ENCODE measurements at regions not wholly inside any gene's neighbourhood (a gene's known extent, or its start where the extent isn't known, plus 50 kb on each side); places are given as distances from the start of the nearest gene placed in this dataset.
A peak's percentile ranks its signal among the peaks of the same experiment; 100 is the strongest.

- no peaks in the 10 kb centered on the region for H3K9me3 ChIP-seq (replicated peaks in 1 of 2; ENCODE audit: control insufficient read depth in 2 of 2, insufficient read depth in 1 of 2, low read depth in 1 of 2, low read length in 2 of 2)
- no peaks in the 10 kb centered on the region for H3K27me3 ChIP-seq (ENCODE audit: control insufficient read depth in 3 of 3, insufficient read depth in 3 of 3, low read depth in 1 of 3, low read length in 3 of 3)
- no peak overlapping the region for H2BK120ac ChIP-seq (ENCODE audit: low read depth, low read length)
- no peak overlapping the region for H4K91ac ChIP-seq (ENCODE audit: low read depth, low read length, poor library complexity)
- no peak overlapping the region for H2BK12ac ChIP-seq (ENCODE audit: low read length)
- H2BK15ac ChIP-seq (ENCODE audit: low read length), result no peak overlapping the region
- no peak overlapping the region for H3K23ac ChIP-seq (ENCODE audit: low read depth, low read length, poor library complexity)
- no peak overlapping the region for H3K14ac ChIP-seq (ENCODE audit: low read length)
- no peak overlapping the region for H2AK5ac ChIP-seq (ENCODE audit: low read depth, low read length)
- no peak for DNase-seq (ENCODE audit: low spot score)
- H3K36me3 ChIP-seq (replicated peaks in 1 of 2; ENCODE audit: control insufficient read depth in 2 of 2, insufficient read depth in 2 of 2, low read length in 2 of 2), result no peaks in the 10 kb centered on the region
- H3K9ac ChIP-seq (ENCODE audit: low read depth, low read length, poor library complexity), result no peak overlapping the region
- no peak overlapping the region for H3K4me3 ChIP-seq (ENCODE audit: low read length in 2 of 2)
- no peak overlapping the region for H4K8ac ChIP-seq (ENCODE audit: low read depth, low read length)
- no peaks in the 10 kb centered on the region for H3K79me1 ChIP-seq (ENCODE audit: low read depth, low read length)
- no peak overlapping the region for H3K4me2 ChIP-seq (ENCODE audit: insufficient read depth, low read length, poor library complexity, severe bottlenecking)
- H3K27ac ChIP-seq (replicated peaks; ENCODE audit: low read length), result no peak overlapping the region
- no peak overlapping the region for H2BK5ac ChIP-seq (ENCODE audit: low read length)
- no peak overlapping the region for H3K18ac ChIP-seq (ENCODE audit: low read length)
- no peak overlapping the region for H2AFZ ChIP-seq (ENCODE audit: low read length)
- H3K4ac ChIP-seq (ENCODE audit: low read length), result no peak overlapping the region
- no CpG with 5 or more reads among the region's 2 CpGs for WGBS, 2 donors (ENCODE audit: extremely low coverage in 2 of 2, insufficient read length in 2 of 2, insufficient replicate concordance in 1 of 2)
- no peaks in the 10 kb centered on the region for H3K4me1 ChIP-seq (ENCODE audit: control insufficient read depth in 2 of 2, insufficient read depth in 1 of 2, low read depth in 1 of 2, low read length in 2 of 2)
Measured at GRCh38 chr7:13433946-13434345, 555.5 kb downstream of the ETV1 start.

- no peaks in the 10 kb centered on the region for H3K9me3 ChIP-seq (replicated peaks in 1 of 2; ENCODE audit: control insufficient read depth in 2 of 2, insufficient read depth in 1 of 2, low read depth in 1 of 2, low read length in 2 of 2)
- H3K4me2 ChIP-seq (ENCODE audit: insufficient read depth, low read length, poor library complexity, severe bottlenecking), result no peak overlapping the region
- no peak overlapping the region for H2AFZ ChIP-seq (ENCODE audit: low read length)
- no peak overlapping the region for H4K91ac ChIP-seq (ENCODE audit: low read depth, low read length, poor library complexity)
- no peak for DNase-seq (ENCODE audit: low spot score)
- H3K4me1 ChIP-seq (ENCODE audit: control insufficient read depth in 2 of 2, insufficient read depth in 1 of 2, low read depth in 1 of 2, low read length in 2 of 2), result no peaks in the 10 kb centered on the region
- no peak overlapping the region for H3K4me3 ChIP-seq (ENCODE audit: low read length in 2 of 2)
- no peak overlapping the region for H2BK5ac ChIP-seq (ENCODE audit: low read length)
- H3K14ac ChIP-seq (ENCODE audit: low read length), result no peak overlapping the region
- H2BK15ac ChIP-seq (ENCODE audit: low read length), result no peak overlapping the region
- H2AK5ac ChIP-seq (ENCODE audit: low read depth, low read length), result no peak overlapping the region
- H3K27ac ChIP-seq (replicated peaks; ENCODE audit: low read length), result no peak overlapping the region
- H3K23ac ChIP-seq (ENCODE audit: low read depth, low read length, poor library complexity), result no peak overlapping the region
- H3K4ac ChIP-seq (ENCODE audit: low read length), result no peak overlapping the region
- no peak overlapping the region for H4K8ac ChIP-seq (ENCODE audit: low read depth, low read length)
- WGBS, 2 donors (ENCODE audit: extremely low coverage in 2 of 2, insufficient read length in 2 of 2, insufficient replicate concordance in 1 of 2), result no CpG with 5 or more reads among the region's 1 CpG
- H3K36me3 ChIP-seq (replicated peaks in 1 of 2; ENCODE audit: control insufficient read depth in 2 of 2, insufficient read depth in 2 of 2, low read length in 2 of 2), result no peaks in the 10 kb centered on the region
- no peaks in the 10 kb centered on the region for H3K79me1 ChIP-seq (ENCODE audit: low read depth, low read length)
- no peaks in the 10 kb centered on the region for H3K27me3 ChIP-seq (ENCODE audit: control insufficient read depth in 3 of 3, insufficient read depth in 3 of 3, low read depth in 1 of 3, low read length in 3 of 3)
- H3K18ac ChIP-seq (ENCODE audit: low read length), result no peak overlapping the region
- no peak overlapping the region for H2BK12ac ChIP-seq (ENCODE audit: low read length)
- H3K9ac ChIP-seq (ENCODE audit: low read depth, low read length, poor library complexity), result no peak overlapping the region
- H2BK120ac ChIP-seq (ENCODE audit: low read depth, low read length), result no peak overlapping the region
Measured at GRCh38 chr7:13442226-13442625, 547.2 kb downstream of the ETV1 start.

- no CpG with 5 or more reads among the region's 1 CpG for WGBS, 2 donors (ENCODE audit: extremely low coverage in 2 of 2, insufficient read length in 2 of 2, insufficient replicate concordance in 1 of 2)
Measured at GRCh38 chr7:13447637-13448036, 541.8 kb downstream of the ETV1 start.

GRCh38 chr7:13448243-13448642, 541.2 kb downstream of the ETV1 start:
- Histone ChIP-seq H2AK5ac (ENCODE audit: low read depth, low read length) (no peak overlapping the region), H3K4me2 (ENCODE audit: insufficient read depth, low read length, poor library complexity, severe bottlenecking) (no peak overlapping the region), H3K4me1 (ENCODE audit: control insufficient read depth in 2 of 2, insufficient read depth in 1 of 2, low read depth in 1 of 2, low read length in 2 of 2) (no peaks in the 10 kb centered on the region), H3K9me3 (replicated peaks in 1 of 2; ENCODE audit: control insufficient read depth in 2 of 2, insufficient read depth in 1 of 2, low read depth in 1 of 2, low read length in 2 of 2) (no peaks in the 10 kb centered on the region), H3K18ac (ENCODE audit: low read length) (no peak overlapping the region), H2BK15ac (ENCODE audit: low read length) (no peak overlapping the region), H3K9ac (ENCODE audit: low read depth, low read length, poor library complexity) (no peak overlapping the region), H3K14ac (ENCODE audit: low read length) (no peak overlapping the region), H3K27ac (replicated peaks; ENCODE audit: low read length) (no peak overlapping the region), H2BK5ac (ENCODE audit: low read length) (no peak overlapping the region), H2BK12ac (ENCODE audit: low read length) (no peak overlapping the region), H4K91ac (ENCODE audit: low read depth, low read length, poor library complexity) (no peak overlapping the region), H3K36me3 (replicated peaks in 1 of 2; ENCODE audit: control insufficient read depth in 2 of 2, insufficient read depth in 2 of 2, low read length in 2 of 2) (no peaks in the 10 kb centered on the region), H2BK120ac (ENCODE audit: low read depth, low read length) (no peak overlapping the region), H3K4me3 (ENCODE audit: low read length in 2 of 2) (no peak overlapping the region), H3K27me3 (ENCODE audit: control insufficient read depth in 3 of 3, insufficient read depth in 3 of 3, low read depth in 1 of 3, low read length in 3 of 3) (no peaks in the 10 kb centered on the region), H3K4ac (ENCODE audit: low read length) (no peak overlapping the region), H3K79me1 (ENCODE audit: low read depth, low read length) (no peaks in the 10 kb centered on the region), H4K8ac (ENCODE audit: low read depth, low read length) (no peak overlapping the region), H2AFZ (ENCODE audit: low read length) (no peak overlapping the region), H3K23ac (ENCODE audit: low read depth, low read length, poor library complexity) (no peak overlapping the region)
- DNase-seq (ENCODE audit: low spot score), result no peak
- no CpG with 5 or more reads among the region's 4 CpGs for WGBS, 2 donors (ENCODE audit: extremely low coverage in 2 of 2, insufficient read length in 2 of 2, insufficient replicate concordance in 1 of 2)

More at GRCh38 chr7:13447637-13448036, 541.8 kb downstream of the ETV1 start:
- no peak overlapping the region for H4K91ac ChIP-seq (ENCODE audit: low read depth, low read length, poor library complexity)
- H2AK5ac ChIP-seq (ENCODE audit: low read depth, low read length), result no peak overlapping the region
- H3K4me1 ChIP-seq (ENCODE audit: control insufficient read depth in 2 of 2, insufficient read depth in 1 of 2, low read depth in 1 of 2, low read length in 2 of 2), result no peaks in the 10 kb centered on the region
- H3K9me3 ChIP-seq (replicated peaks in 1 of 2; ENCODE audit: control insufficient read depth in 2 of 2, insufficient read depth in 1 of 2, low read depth in 1 of 2, low read length in 2 of 2), result no peaks in the 10 kb centered on the region
- H2BK15ac ChIP-seq (ENCODE audit: low read length), result no peak overlapping the region
- H3K4me2 ChIP-seq (ENCODE audit: insufficient read depth, low read length, poor library complexity, severe bottlenecking), result no peak overlapping the region
- H3K14ac ChIP-seq (ENCODE audit: low read length), result no peak overlapping the region
- no peak overlapping the region for H3K27ac ChIP-seq (replicated peaks; ENCODE audit: low read length)
- no peak overlapping the region for H3K18ac ChIP-seq (ENCODE audit: low read length)
- H4K8ac ChIP-seq (ENCODE audit: low read depth, low read length), result no peak overlapping the region
- no peaks in the 10 kb centered on the region for H3K27me3 ChIP-seq (ENCODE audit: control insufficient read depth in 3 of 3, insufficient read depth in 3 of 3, low read depth in 1 of 3, low read length in 3 of 3)
- no peak overlapping the region for H2BK5ac ChIP-seq (ENCODE audit: low read length)
- no peaks in the 10 kb centered on the region for H3K79me1 ChIP-seq (ENCODE audit: low read depth, low read length)
- no peaks in the 10 kb centered on the region for H3K36me3 ChIP-seq (replicated peaks in 1 of 2; ENCODE audit: control insufficient read depth in 2 of 2, insufficient read depth in 2 of 2, low read length in 2 of 2)
- H2AFZ ChIP-seq (ENCODE audit: low read length), result peak overlapping the region; percentile 1
- no peak overlapping the region for H3K4ac ChIP-seq (ENCODE audit: low read length)
- H2BK12ac ChIP-seq (ENCODE audit: low read length), result no peak overlapping the region
- no peak overlapping the region for H3K4me3 ChIP-seq (ENCODE audit: low read length in 2 of 2)
- H2BK120ac ChIP-seq (ENCODE audit: low read depth, low read length), result no peak overlapping the region
- no peak for DNase-seq (ENCODE audit: low spot score)
- H3K23ac ChIP-seq (ENCODE audit: low read depth, low read length, poor library complexity), result no peak overlapping the region
- no peak overlapping the region for H3K9ac ChIP-seq (ENCODE audit: low read depth, low read length, poor library complexity)

Measured in neuronal stem cell (in vitro differentiated cells).